CD4-positive, alpha-beta T cell (primary cell): ENCODE measurements at regions not wholly inside any gene's neighbourhood (a gene's known extent, or its start where the extent isn't known, plus 50 kb on each side); places are given as distances from the start of the nearest gene placed in this dataset.

Experiments
- ATAC-seq: fragments of 200-7000 bp; cut with Tn5 transposase; one replicate; pipeline ENCODE4 v1.10.0; 2022; ENCODE audit warnings: mild to moderate bottlenecking; ENCODE audit not compliant: poor library complexity
- CTCF ChIA-PET: fragments of 350-600 bp; sonication (Branson Sonifier 250); formaldehyde crosslinking; loops from one replicate; lab custom pipeline; 2021; ENCODE audit warnings: antibody characterized with exemption, inconsistent platforms; lab: Charles Lee
- POLR2A ChIA-PET: fragments of 350-600 bp; sonication (Branson Sonifier 250); formaldehyde crosslinking; loops from one replicate; lab custom pipeline; 2021; ENCODE audit warnings: antibody characterized with exemption, inconsistent platforms; lab: Charles Lee
- DNase-seq, 14 experiments: peaks; one replicate each; pipeline ENCODE4 v3.0.0-alpha.2; 2013 to 2020; ENCODE audit warnings: mixed read lengths in 2 of 14
- H3K27ac ChIP-seq, 2 donors: one replicate each; pipeline versions ENCODE4 v1.5.1 to v1.7.0; 2013; ENCODE audit warnings: low read length in 2 of 2, low read depth in 1 of 2, mild to moderate bottlenecking in 1 of 2
- H3K27me3 ChIP-seq, 2 experiments: 1 replicate in 1 of 2; 2 replicates in 1 of 2; pipeline versions ENCODE4 v1.6.1 to v1.7.0; 2013; ENCODE audit warnings: low read length in 2 of 2, control low read depth in 1 of 2, mild to moderate bottlenecking in 1 of 2, moderate library complexity in 1 of 2; ENCODE audit not compliant: insufficient read depth in 2 of 2, control insufficient read depth in 1 of 2
- H3K36me3 ChIP-seq: one replicate; pipeline ENCODE4 v1.6.1; 2013; ENCODE audit warnings: low read length, control low read depth; ENCODE audit not compliant: insufficient read depth
- H3K4me1 ChIP-seq: one replicate; pipeline ENCODE4 v1.6.1; 2013; ENCODE audit warnings: low read length, control low read depth; ENCODE audit not compliant: insufficient read depth
- H3K4me3 ChIP-seq: one replicate; pipeline ENCODE4 v1.5.1; 2013; ENCODE audit warnings: mild to moderate bottlenecking, low read length, moderate library complexity
- H3K9me3 ChIP-seq, 2 experiments: 1 replicate in 1 of 2; 2 replicates in 1 of 2; pipeline versions ENCODE4 v1.6.1 to v1.7.0; 2013; ENCODE audit warnings: low read length in 2 of 2, mild to moderate bottlenecking in 2 of 2, control low read depth in 1 of 2, moderate library complexity in 1 of 2; ENCODE audit not compliant: control insufficient read depth in 1 of 2, insufficient read depth in 1 of 2
- H3K27ac Mint-ChIP-seq: one replicate; pipeline ENCODE4 v1.8.0; 2020; ENCODE audit warnings: mixed read lengths
- H3K27me3 Mint-ChIP-seq: one replicate; pipeline ENCODE4 v1.8.0; 2021; ENCODE audit warnings: mixed read lengths
- H3K36me3 Mint-ChIP-seq: one replicate; pipeline ENCODE4 v1.8.0; 2021; ENCODE audit warnings: low read depth, mixed read lengths
- H3K4me1 Mint-ChIP-seq: one replicate; pipeline ENCODE4 v1.8.0; 2021; ENCODE audit warnings: low read depth, mixed read lengths
- H3K4me3 Mint-ChIP-seq: one replicate; pipeline ENCODE4 v1.8.0; 2020; ENCODE audit warnings: mild to moderate bottlenecking, mixed read lengths
- H3K9me3 Mint-ChIP-seq: one replicate; pipeline ENCODE4 v1.8.0; 2020; ENCODE audit warnings: mixed read lengths
- intact Hi-C, 2 experiments: fragments of 100-400 bp; cut with DNase I in 1 of 2; cut with micrococcal nuclease in 1 of 2; formaldehyde crosslinking; loops; one replicate each; pipeline versions ENCODE4 v1.15.1 to v1.9.0; 2023 to 2025; cut with DNase I, micrococcal nuclease
- TF ChIP-seq, protein P1 (sequence below): fragments of 200-600 bp; IDR thresholded peaks from one replicate; pipeline ENCODE4 v1.8.0; 2022; ENCODE audit warnings: antibody characterized with exemption, mild to moderate bottlenecking

DNA sequence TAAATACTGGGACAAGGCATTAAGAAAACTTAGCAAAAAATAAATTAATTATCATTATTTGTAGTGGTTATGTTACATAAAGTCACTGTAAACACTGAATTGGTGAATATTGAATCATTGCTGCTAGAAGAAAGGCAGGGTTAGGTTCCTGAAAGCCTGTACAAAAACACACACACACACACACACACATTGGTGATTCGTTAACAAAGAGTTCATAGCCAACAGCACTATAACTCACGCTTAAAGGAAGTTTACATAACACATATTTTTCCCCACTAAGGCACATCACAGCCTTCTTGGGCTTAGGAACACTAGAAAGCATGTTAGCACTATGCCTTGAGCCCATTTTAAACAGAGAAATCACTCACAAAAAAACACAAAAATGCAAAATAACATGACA is 690.0 kb upstream of the PIK3C3 start:
- no peaks in the 10 kb centered on the region for H3K36me3 Mint-ChIP-seq
- Histone ChIP-seq H3K27ac (no peak overlapping the region), H3K4me1 (no peaks in the 10 kb centered on the region), H3K36me3 (no peaks in the 10 kb centered on the region), H3K27me3 (no peaks in the 10 kb centered on the region), H3K9me3 (peaks cover 0 to 4% of the 10 kb centered on the region in 2 experiments), H3K4me3 (no peak overlapping the region)
- intact Hi-C loops = no loop called here
- TF ChIP-seq, protein P1, sequence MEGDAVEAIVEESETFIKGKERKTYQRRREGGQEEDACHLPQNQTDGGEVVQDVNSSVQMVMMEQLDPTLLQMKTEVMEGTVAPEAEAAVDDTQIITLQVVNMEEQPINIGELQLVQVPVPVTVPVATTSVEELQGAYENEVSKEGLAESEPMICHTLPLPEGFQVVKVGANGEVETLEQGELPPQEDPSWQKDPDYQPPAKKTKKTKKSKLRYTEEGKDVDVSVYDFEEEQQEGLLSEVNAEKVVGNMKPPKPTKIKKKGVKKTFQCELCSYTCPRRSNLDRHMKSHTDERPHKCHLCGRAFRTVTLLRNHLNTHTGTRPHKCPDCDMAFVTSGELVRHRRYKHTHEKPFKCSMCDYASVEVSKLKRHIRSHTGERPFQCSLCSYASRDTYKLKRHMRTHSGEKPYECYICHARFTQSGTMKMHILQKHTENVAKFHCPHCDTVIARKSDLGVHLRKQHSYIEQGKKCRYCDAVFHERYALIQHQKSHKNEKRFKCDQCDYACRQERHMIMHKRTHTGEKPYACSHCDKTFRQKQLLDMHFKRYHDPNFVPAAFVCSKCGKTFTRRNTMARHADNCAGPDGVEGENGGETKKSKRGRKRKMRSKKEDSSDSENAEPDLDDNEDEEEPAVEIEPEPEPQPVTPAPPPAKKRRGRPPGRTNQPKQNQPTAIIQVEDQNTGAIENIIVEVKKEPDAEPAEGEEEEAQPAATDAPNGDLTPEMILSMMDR = no peak
- H3K4me1 Mint-ChIP-seq = no peaks in the 10 kb centered on the region
- peaks cover 12% of the 10 kb centered on the region for H3K9me3 Mint-ChIP-seq
- H3K27me3 Mint-ChIP-seq = no peaks in the 10 kb centered on the region
- H3K27ac Mint-ChIP-seq = no peak overlapping the region
- CTCF ChIA-PET = no interaction called here
- no peak overlapping the region for H3K4me3 Mint-ChIP-seq
- POLR2A ChIA-PET = no interaction called here
- DNase-seq (no peak), ATAC-seq (no peak)

DNA sequence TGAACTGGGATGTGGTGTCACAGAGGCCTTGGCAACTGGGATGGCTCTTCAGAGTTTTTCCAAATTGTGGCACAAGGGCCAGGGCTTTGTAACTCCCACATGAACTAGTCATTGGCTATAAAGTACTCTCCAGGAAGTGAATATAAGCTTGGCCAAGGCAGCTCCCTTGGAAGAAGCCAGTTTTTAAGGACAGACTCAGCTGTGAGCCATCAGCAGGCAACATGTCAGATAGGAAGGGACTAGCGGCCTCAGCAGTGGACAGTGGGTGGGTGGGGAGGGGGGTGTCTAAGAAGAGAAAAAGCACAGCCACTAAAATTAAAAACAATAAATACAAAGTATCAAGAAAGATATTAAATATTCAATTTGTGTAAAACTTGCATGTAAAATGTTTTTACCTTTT is 691.1 kb upstream of the PIK3C3 start:
- H3K4me3 ChIP-seq = no peak overlapping the region
- H3K4me1 ChIP-seq = no peaks in the 10 kb centered on the region
- intact Hi-C loops = no loop called here
- no peaks in the 10 kb centered on the region for H3K4me1 Mint-ChIP-seq
- TF ChIP-seq, protein P1 = no peak
- H3K36me3 ChIP-seq = no peaks in the 10 kb centered on the region
- H3K27me3 Mint-ChIP-seq = no peaks in the 10 kb centered on the region
- H3K27ac ChIP-seq = no peak overlapping the region
- no peaks in the 10 kb centered on the region for H3K36me3 Mint-ChIP-seq
- CTCF ChIA-PET = no interaction called here
- peaks cover 10% of the 10 kb centered on the region for H3K9me3 Mint-ChIP-seq
- ATAC-seq = no peak
- no peak overlapping the region for H3K27ac Mint-ChIP-seq
- no peak overlapping the region for H3K4me3 Mint-ChIP-seq
- POLR2A ChIA-PET = interaction anchor here (0.6 kb wide), 1 partner anchor 16 kb away, joined by 4 read pairs; no protein-coding TSS in a partner anchor
- H3K27me3 ChIP-seq = no peaks in the 10 kb centered on the region
- DNase-seq = no peak
- H3K9me3 ChIP-seq = peaks cover 0 to 4% of the 10 kb centered on the region in 2 experiments

DNA sequence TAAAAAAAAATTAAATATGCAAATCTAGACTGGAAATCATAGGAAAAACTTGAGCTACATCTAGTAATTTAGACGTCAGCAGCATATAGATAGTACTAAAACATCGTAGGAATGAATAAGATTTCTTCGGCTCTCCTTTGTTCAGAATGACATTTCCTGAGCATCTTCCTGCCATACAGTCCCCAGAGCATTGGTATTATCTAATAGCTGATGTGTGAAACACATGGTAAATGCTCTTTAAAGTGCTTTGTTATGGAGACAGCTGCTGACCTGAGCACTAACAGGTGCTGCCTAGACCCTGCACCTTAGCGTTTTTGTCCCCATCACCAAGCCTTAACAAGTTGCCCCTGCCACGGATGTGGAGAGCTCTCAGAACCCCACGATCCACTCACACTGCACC is 692.3 kb upstream of the PIK3C3 start:
- Mint-ChIP-seq H3K36me3 (no peaks in the 10 kb centered on the region), H3K9me3 (peaks cover 11% of the 10 kb centered on the region), H3K27ac (no peak overlapping the region), H3K27me3 (no peaks in the 10 kb centered on the region), H3K4me3 (no peak overlapping the region), H3K4me1 (no peaks in the 10 kb centered on the region)
- no peak overlapping the region for H3K4me3 ChIP-seq
- no peaks in the 10 kb centered on the region for H3K27me3 ChIP-seq
- ChIA-PET POLR2A (interaction anchor here (0.5 kb wide), 1 partner anchor 92 kb away, joined by 3 read pairs; no protein-coding TSS in a partner anchor), CTCF (no interaction called here)
- TF ChIP-seq, protein P1 = no peak
- peaks cover 0 to 4% of the 10 kb centered on the region in 2 experiments for H3K9me3 ChIP-seq
- no peaks in the 10 kb centered on the region for H3K36me3 ChIP-seq
- ATAC-seq = no peak
- intact Hi-C loops = no loop called here
- H3K4me1 ChIP-seq = no peaks in the 10 kb centered on the region
- no peak overlapping the region for H3K27ac ChIP-seq
- no peak for DNase-seq
